ENCODE measurements at regions not wholly inside any gene's neighbourhood (a gene's known extent, or its start where the extent isn't known, plus 50 kb on each side); places are given as distances from the start of the nearest gene placed in this dataset.
"Not testable (repeated sequence)": the region's sequence is repeated elsewhere in the genome, so short reads cannot be mapped to it uniquely, and the experiment has no call there.

GRCh38 chr12:27861428-27862167 is 81.6 kb upstream of the MANSC4 start:
- no peaks in the 10 kb centered on the region for H3K27me3 Mint-ChIP-seq (ENCODE audit: low read depth, poor library complexity)

GRCh38 chr12:27859648-27860047 is 79.6 kb upstream of the MANSC4 start:
- H3K27me3 Mint-ChIP-seq (ENCODE audit: low read depth, poor library complexity): peaks cover 4% of the 10 kb centered on the region
- H3K9me3 Mint-ChIP-seq: no peaks in the 10 kb centered on the region
- no peaks in the 10 kb centered on the region for H3K36me3 Mint-ChIP-seq (ENCODE audit: low read depth)
- DNase-seq: no peak
- no peak overlapping the region for H3K4me3 Mint-ChIP-seq
- H3K27ac Mint-ChIP-seq: no peak overlapping the region
- no peaks in the 10 kb centered on the region for H3K4me1 Mint-ChIP-seq
- no peak for TF ChIP-seq CTCF (IDR thresholded peaks at IDR 0.05)

More at GRCh38 chr12:27861428-27862167, 81.6 kb upstream of the MANSC4 start:
- no peak for DNase-seq
- H3K4me1 Mint-ChIP-seq: peaks cover 9% of the 10 kb centered on the region
- no peak for TF ChIP-seq CTCF (IDR thresholded peaks at IDR 0.05)
- no peaks in the 10 kb centered on the region for H3K9me3 Mint-ChIP-seq
- no peak overlapping the region for H3K4me3 Mint-ChIP-seq
- no peak overlapping the region for H3K27ac Mint-ChIP-seq
- no peaks in the 10 kb centered on the region for H3K36me3 Mint-ChIP-seq (ENCODE audit: low read depth)

- H3K36me3 Mint-ChIP-seq (ENCODE audit: low read depth); H3K27ac Mint-ChIP-seq; H3K4me3 Mint-ChIP-seq; H3K4me1 Mint-ChIP-seq; H3K27me3 Mint-ChIP-seq (ENCODE audit: low read depth, poor library complexity); DNase-seq; H3K9me3 Mint-ChIP-seq: not testable (repeated sequence)
These were observed 77.0 kb upstream of the MANSC4 start for GRCh38 chr12:27857006-27857405.

GRCh38 chr12:27852742-27853141 is 72.7 kb upstream of the MANSC4 start:
- no peaks in the 10 kb centered on the region for H3K4me1 Mint-ChIP-seq
- TF ChIP-seq CTCF (IDR thresholded peaks at IDR 0.05): no peak
- H3K9me3 Mint-ChIP-seq: peaks cover 18% of the 10 kb centered on the region
- peaks cover 10% of the 10 kb centered on the region for H3K27me3 Mint-ChIP-seq (ENCODE audit: low read depth, poor library complexity)
- H3K36me3 Mint-ChIP-seq (ENCODE audit: low read depth): no peaks in the 10 kb centered on the region
- H3K27ac Mint-ChIP-seq: no peak overlapping the region
- no peak overlapping the region for H3K4me3 Mint-ChIP-seq
- no peak for DNase-seq
